PC-9 (cell line): ENCODE measurements at regions not wholly inside any gene's neighbourhood (a gene's known extent, or its start where the extent isn't known, plus 50 kb on each side); places are given as distances from the start of the nearest gene placed in this dataset.

Experiments
- BruUV-seq: library from RNA; stranded (reverse); fragments of 400-500 nt; replicated peaks from 2 replicates; lab custom pipeline; 2021; lab: Mats Ljungman, UMichigan
- CTCF ChIA-PET: fragments of 300-600 bp; sonication (Branson Sonifier 250); formaldehyde crosslinking; loops from one replicate; lab custom pipeline; 2022; ENCODE audit warnings: antibody characterized with exemption; lab: Charles Lee
- POLR2A ChIA-PET: fragments of 300-600 bp; sonication (Branson Sonifier 250); formaldehyde crosslinking; loops from one replicate; lab custom pipeline; 2022; ENCODE audit warnings: antibody characterized with exemption; ENCODE audit not compliant: unreplicated experiment; lab: Charles Lee
- DNase-seq, 2 experiments: peaks; one replicate each; pipeline versions ENCODE4 v3.0.0 to v3.0.0-alpha.2; 2015 to 2022; ENCODE audit warnings: mixed read lengths in 1 of 2
- H2AFZ ChIP-seq: fragments of 200-600 bp; sonication (generic); 2 replicates; pipeline ENCODE4 v1.8.1; 2017; ENCODE audit warnings: antibody characterized with exemption
- H3F3A ChIP-seq: fragments of 200-600 bp; sonication (generic); 2 replicates; pipeline ENCODE4 v1.8.1; 2017; ENCODE audit warnings: antibody characterized with exemption, mild to moderate bottlenecking, low read depth; ENCODE audit not compliant: insufficient read depth
- H3K27ac ChIP-seq: fragments of 200-600 bp; sonication (generic); 2 replicates; pipeline ENCODE4 v1.6.1; 2016; ENCODE audit warnings: mixed run types
- H3K27me3 ChIP-seq: fragments of 200-600 bp; sonication (generic); 2 replicates; pipeline ENCODE4 v1.6.1; 2016; ENCODE audit warnings: low read depth, mixed run types; ENCODE audit not compliant: insufficient read depth
- H3K36me3 ChIP-seq: fragments of 200-600 bp; sonication (generic); 2 replicates; pipeline ENCODE4 v1.6.1; 2016; ENCODE audit warnings: low read depth, mixed run types
- H3K4me1 ChIP-seq: fragments of 200-600 bp; sonication (generic); replicated peaks from 2 replicates; pipeline ENCODE4 v1.6.1; 2016; ENCODE audit warnings: mixed run types; ENCODE audit not compliant: insufficient read depth
- H3K4me2 ChIP-seq: fragments of 200-600 bp; sonication (generic); 2 replicates; pipeline ENCODE4 v1.6.1; 2017; ENCODE audit warnings: mixed run types
- H3K4me3 ChIP-seq: fragments of 200-600 bp; sonication (generic); 2 replicates; pipeline ENCODE4 v1.6.1; 2016; ENCODE audit warnings: mixed run types
- H3K79me2 ChIP-seq: fragments of 200-600 bp; sonication (generic); 2 replicates; pipeline ENCODE4 v1.6.1; 2017; ENCODE audit warnings: low read depth, mixed run types
- H3K9me2 ChIP-seq: fragments of 200-600 bp; sonication (generic); 2 replicates; pipeline ENCODE4 v1.8.1; 2017; ENCODE audit warnings: mild to moderate bottlenecking; ENCODE audit not compliant: insufficient read depth
- H3K9me3 ChIP-seq: fragments of 200-600 bp; sonication (generic); 2 replicates; pipeline ENCODE4 v1.8.1; 2016; ENCODE audit warnings: low read depth; ENCODE audit not compliant: insufficient read depth
- H4K20me1 ChIP-seq: fragments of 200-600 bp; sonication (generic); 2 replicates; pipeline ENCODE4 v1.8.1; 2017; ENCODE audit not compliant: insufficient read depth
- CTCF ChIP-seq: fragments of 200-600 bp; sonication (generic); conservative IDR thresholded peaks from 2 replicates; pipeline ENCODE4 v1.6.1; 2017; ENCODE audit warnings: mixed run types, antibody characterized with exemption, mild to moderate bottlenecking, moderate library complexity
- EZH2 ChIP-seq: fragments of 200-600 bp; sonication (generic); IDR thresholded peaks from 2 replicates; pipeline ENCODE4 v1.8.0; 2017; ENCODE audit warnings: antibody characterized with exemption, low read depth
- intact Hi-C: fragments of 100-400 bp; cut with micrococcal nuclease; formaldehyde crosslinking; loops from one replicate; pipeline ENCODE4 v1.10.0; 2022; ENCODE audit not compliant: unreplicated experiment

DNA sequence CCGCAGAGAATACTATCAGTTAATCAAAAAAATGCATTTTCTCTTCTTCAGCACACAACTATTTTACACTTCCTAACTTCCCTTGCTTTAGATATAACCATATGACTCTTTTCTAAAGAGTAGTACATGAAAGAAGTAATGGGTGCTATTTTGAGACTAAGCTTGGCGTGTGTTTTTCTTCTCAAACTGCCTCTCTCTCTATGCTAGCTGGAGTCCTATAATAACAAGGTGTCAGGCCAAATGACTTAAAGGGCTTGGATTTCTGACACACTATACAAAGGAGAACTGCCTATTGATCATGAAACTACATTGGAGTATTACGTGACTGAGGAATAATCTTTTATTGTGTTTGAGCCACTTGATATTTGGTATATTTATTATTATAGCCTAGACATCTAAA is 1330.1 kb upstream of the SPRY2 start:
- BruUV-seq, result no TSS peak
- Histone ChIP-seq H3K79me2 (no peaks in the 10 kb centered on the region), H3K27ac (no peak overlapping the region), H3K36me3 (no peaks in the 10 kb centered on the region), H3K4me3 (no peak overlapping the region), H3K4me2 (no peak overlapping the region), H3K9me2 (no peaks in the 10 kb centered on the region), H3K9me3 (no peaks in the 10 kb centered on the region), H2AFZ (no peak overlapping the region), H4K20me1 (no peaks in the 10 kb centered on the region), H3F3A (no peaks in the 10 kb centered on the region; the same call in 1 of the 2 replicates), H3K4me1 (no peaks in the 10 kb centered on the region), H3K27me3 (no peaks in the 10 kb centered on the region)
- POLR2A ChIA-PET, result no interaction called here
- intact Hi-C loops, result no loop called here
- CTCF ChIA-PET, result no interaction called here
- TF ChIP-seq EZH2 (no peak), CTCF (no peak)
- DNase-seq, result no peak

GRCh38 chr13:81670048-81670447 is 1329.1 kb upstream of the SPRY2 start:
- Histone ChIP-seq H3K4me1 (no peaks in the 10 kb centered on the region), H3K4me3 (no peak overlapping the region), H3K27me3 (no peaks in the 10 kb centered on the region), H3K9me2 (no peaks in the 10 kb centered on the region), H3K4me2 (no peak overlapping the region), H2AFZ (no peak overlapping the region), H3F3A (no peaks in the 10 kb centered on the region; the same call in 1 of the 2 replicates), H3K36me3 (no peaks in the 10 kb centered on the region), H3K9me3 (no peaks in the 10 kb centered on the region), H3K27ac (no peak overlapping the region), H4K20me1 (no peaks in the 10 kb centered on the region), H3K79me2 (no peaks in the 10 kb centered on the region)
- intact Hi-C loops, result no loop called here
- ChIA-PET POLR2A (no interaction called here), CTCF (no interaction called here)
- DNase-seq, result no peak
- TF ChIP-seq EZH2 (no peak), CTCF (no peak)
- no TSS peak for BruUV-seq

- DNase-seq, result no peak
- no peak overlapping the region for H3K4me3 ChIP-seq
- H3K9me2 ChIP-seq, result no peaks in the 10 kb centered on the region
- H3K79me2 ChIP-seq, result no peaks in the 10 kb centered on the region
- H3K36me3 ChIP-seq, result no peaks in the 10 kb centered on the region
- no peaks in the 10 kb centered on the region for H4K20me1 ChIP-seq
- CTCF ChIA-PET, result no interaction called here
- TF ChIP-seq CTCF (no peak), EZH2 (no peak)
- H3K4me1 ChIP-seq, result no peaks in the 10 kb centered on the region
- intact Hi-C loops, result no loop called here
- H2AFZ ChIP-seq, result no peak overlapping the region
- H3F3A ChIP-seq, result no peaks in the 10 kb centered on the region
- POLR2A ChIA-PET, result no interaction called here
- H3K9me3 ChIP-seq, result no peaks in the 10 kb centered on the region
- H3K27me3 ChIP-seq, result no peaks in the 10 kb centered on the region
- H3K27ac ChIP-seq, result no peak overlapping the region
- BruUV-seq, result no TSS peak
- no peak overlapping the region for H3K4me2 ChIP-seq
Measured at GRCh38 chr13:81664872-81665271, 1323.9 kb upstream of the SPRY2 start.
